Hematopoietic multipotent progenitor cell treated with erythropoietin and hydrocortisone succinate and interleukin-3 and kit ligand, for 17 days (in vitro differentiated cells): ENCODE measurements at regions not wholly inside any gene's neighbourhood (a gene's known extent, or its start where the extent isn't known, plus 50 kb on each side); places are given as distances from the start of the nearest gene placed in this dataset.
"Not testable (repeated sequence)": the region's sequence is repeated elsewhere in the genome, so short reads cannot be mapped to it uniquely, and the experiment has no call there.

Experiments used
- DNase-seq: peaks from one replicate; pipeline ENCODE4 v3.0.0-alpha.2; 2015; ENCODE audit warnings: low spot score

GRCh38 chr11:71182791-71183677, 69.3 kb downstream of the SHANK2 start:
- DNase-seq = no peak

DNA sequence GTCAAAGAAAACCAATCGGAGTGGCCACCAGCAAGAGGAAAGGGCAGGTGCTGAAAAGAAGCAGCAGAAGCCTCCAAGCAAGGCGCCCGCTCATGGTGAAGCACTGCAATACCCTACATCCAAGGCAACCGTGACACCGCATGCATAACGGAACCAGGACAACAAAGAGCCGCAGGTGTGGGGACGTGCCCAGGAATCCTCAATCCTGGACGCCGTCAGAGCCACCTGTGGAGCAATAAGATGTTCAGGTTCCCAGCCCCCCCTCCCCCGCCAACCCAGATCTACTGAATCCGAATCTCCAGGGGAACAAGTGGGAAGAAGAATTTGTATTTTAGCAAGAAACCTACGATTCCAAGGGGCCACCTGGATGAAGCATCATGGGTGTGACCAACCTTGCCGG, 70.8 kb downstream of the SHANK2 start:
- no peak for DNase-seq

DNA sequence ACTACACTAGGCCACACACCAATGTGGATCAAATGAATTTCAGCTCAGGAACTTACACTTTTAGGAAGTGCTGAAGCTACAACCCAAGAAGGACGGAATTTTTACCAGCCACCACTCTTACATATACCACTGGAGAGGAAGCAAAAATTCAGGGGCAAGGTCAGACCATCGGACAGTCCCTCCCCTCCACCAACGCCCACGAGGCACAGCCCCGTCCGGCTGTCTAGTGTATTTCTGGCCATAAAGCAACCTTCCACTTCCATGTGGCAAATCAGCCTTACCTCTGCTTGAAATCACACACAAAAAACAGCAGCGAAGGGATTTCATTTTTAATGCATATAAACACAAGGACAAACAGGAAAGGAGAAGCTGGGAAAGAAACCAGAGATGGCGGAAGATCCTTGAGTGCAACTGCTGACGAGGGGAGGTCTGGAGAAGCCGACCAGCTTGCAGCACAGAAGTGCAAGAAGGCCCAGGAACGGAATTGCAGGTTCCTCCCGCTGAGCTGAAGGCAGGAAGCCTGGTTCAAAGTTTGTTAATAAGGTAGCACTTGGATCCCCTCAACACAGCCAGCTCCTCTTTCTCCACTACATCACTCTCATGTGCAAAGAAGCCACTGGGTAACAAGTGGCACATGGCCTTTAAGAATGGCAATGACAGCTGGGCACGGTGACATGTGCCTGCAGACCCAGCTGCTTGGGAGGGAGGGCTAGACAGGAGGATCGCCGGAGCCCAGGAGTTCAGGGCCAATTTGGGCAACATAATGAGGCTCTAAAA, 71.5 kb downstream of the SHANK2 start:
- DNase-seq = no peak

DNA sequence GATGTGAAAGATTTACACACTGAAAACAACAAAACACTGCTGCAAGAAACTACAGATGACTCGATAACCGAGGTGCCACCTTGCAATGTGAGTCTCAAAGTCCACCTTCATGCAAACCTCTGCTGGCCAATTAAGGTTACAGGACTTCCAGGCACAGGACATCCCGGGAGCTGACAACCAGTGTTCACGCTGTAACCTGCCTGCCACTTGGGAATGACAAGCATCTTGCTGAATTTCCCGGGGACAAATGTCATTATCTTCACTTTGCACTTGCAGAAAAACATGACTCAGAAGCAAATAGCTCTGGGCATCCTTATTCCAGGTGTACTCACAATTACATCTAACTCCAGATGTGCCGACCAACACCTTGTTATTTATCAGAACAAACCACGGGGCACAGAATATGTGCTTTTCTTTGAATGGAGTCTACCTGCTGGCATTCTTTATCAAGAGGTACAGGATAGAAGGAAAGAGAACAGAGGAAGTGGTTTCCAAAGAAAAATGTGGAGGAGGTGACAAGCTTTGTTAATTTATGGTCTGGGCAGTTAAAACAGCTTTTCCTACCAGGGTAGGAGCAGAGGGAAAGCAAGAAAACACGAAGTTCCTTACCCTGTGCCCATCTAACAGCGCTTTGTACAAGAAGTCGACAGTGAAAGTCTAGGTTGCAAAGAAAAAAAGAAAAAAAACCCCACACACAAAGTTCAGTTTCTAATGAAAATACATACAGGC, 72.3 kb downstream of the SHANK2 start:
- DNase-seq = no peak

GRCh38 chr11:71178076-71178475, 74.3 kb downstream of the SHANK2 start:
- DNase-seq = no peak

- no peak for DNase-seq
Measured at GRCh38 chr11:71176812-71177211, 75.6 kb downstream of the SHANK2 start.

DNA sequence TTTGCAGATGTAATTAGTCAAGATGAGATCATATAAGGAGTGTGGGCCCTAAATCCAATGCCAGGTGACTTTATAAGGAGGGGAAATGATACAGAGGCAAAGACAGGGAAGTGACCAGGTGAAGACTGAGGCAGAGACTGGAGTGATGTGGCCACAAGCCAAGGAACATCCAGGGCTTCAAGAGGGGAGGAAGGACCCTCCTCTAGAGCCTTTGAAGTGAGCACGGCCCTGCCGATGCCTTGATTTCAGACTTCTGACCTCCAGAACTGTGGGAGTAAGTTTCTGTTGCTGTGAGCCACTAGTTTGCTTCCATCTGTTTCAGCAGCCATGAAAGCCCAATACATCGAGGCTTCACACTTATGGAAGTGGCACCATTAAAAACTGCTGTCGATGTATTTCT, 78.7 kb downstream of the SHANK2 start:
- DNase-seq = no peak

DNA sequence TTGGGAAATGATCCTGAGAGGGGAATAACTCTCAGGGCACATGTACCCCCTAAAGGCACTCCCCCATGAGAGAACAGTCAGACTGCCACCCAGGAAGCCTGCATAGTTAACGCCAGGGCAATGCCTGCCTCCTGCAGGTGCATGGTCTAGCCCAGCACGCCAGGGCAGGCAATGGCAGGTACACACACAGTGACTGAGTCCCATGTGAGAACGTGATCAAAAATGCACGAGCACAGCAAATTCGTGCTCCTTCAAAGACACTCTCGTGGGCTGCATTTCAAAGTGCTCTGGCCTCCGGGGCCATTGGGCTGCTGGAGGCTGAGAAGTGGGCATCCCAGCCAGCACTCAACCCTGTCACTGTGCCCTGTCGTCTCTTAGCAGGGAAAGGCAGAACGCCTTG, 79.7 kb downstream of the SHANK2 start:
- no peak for DNase-seq

DNA sequence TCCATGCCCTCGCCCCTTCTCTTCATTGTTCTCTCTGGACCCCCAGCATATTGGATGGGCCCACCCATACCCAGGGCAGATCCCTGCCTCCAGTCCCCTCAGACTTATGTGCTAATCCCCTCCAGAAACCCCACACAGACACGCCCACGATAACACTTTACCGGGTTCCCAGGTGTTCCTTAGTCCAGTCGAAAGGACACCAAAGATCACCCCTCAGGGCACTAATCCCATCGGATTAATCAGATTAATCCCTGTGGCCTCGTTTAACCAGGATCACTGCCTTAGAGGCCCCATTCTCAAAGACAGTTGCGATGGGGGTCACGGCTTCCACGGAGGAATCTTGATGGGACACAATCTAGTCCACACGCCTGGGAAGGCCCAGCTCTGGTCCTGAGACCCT, 80.8 kb downstream of the SHANK2 start:
- no peak for DNase-seq

- no peak for DNase-seq
Measured at GRCh38 chr11:71170624-71171423, 81.6 kb downstream of the SHANK2 start.

GRCh38 chr11:71169313-71169712, 83.1 kb downstream of the SHANK2 start:
- DNase-seq = no peak

DNA sequence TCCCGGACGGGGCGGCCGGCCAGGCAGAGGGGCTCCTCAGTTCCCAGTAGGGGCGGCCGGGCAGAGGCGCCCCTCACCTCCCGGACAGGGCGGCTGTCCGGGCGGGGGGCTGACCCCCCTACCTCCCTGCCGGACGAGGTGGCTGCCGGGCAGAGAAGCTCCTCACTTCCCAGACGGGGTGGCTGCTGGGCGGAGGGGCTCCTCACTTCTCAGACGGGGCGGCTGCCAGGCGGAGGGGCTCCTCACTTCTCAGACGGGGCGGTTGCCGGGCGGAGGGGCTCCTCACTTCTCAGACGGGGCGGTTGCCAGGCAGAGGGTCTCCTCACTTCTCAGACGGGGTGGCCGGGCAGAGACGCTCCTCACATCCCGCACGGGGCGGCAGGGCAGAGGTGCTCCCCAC, 84.6 kb downstream of the SHANK2 start:
- DNase-seq = not testable (repeated sequence)

DNA sequence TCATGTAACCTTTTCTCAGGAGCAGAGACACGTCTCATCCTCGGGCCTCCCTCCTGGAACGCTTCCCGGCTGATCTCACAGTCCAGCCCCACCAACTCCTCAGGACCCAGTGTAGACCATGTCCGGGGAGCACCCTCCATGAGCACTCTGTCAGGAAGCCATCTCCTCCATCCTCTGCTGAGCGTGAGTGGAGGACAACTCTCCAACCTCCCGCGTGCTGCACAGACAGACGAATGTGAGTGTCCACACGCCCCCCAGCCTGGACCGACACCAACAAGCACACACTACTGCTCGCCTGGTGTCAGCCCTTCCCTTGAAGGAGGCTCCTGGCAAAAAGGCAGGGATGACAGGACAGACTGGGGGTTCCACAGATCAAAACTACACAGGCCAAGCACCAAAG, 86.6 kb downstream of the SHANK2 start:
- no peak for DNase-seq

DNA sequence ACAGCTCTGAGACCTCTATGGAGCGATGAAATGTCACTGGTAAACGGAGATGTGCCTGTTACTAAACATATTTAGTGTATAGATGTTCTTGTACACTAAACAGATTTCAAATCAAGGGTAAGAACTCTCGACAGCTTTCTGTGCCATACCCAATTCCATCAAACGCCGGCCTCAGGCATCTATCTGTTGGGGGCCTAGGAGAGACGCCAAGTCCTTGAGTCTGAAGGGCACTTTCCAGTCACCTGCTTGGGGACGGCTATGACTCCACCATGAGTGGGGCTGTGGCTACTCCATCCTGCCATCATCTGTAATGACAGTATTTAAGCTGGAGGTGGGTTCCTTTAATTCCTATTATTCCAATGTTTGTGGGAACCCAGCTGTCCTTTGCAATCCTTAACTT, 87.8 kb downstream of the SHANK2 start:
- no peak for DNase-seq

DNA sequence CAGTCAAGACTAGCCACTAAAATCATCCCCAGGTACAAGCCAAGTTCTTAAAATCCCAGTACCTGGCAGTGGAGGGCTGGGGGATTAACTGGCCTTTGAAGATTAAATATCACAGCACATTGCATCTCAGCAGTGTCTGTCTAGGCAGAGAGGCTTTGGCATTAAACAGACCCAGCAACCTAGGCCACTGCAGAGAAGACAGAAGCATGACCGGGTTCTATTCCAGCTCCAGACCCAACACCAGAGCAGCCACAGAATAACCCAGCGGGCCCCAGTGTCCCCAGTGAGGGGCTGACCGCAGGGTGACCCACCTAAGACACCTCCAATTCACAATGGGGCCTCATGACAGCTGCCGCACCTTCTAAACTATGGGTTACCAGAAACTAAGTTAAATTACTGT, 88.2 kb downstream of the SHANK2 start:
- DNase-seq = no peak

GRCh38 chr11:71163371-71163770, 89.0 kb downstream of the SHANK2 start:
- no peak for DNase-seq

- DNase-seq = no peak
Measured at GRCh38 chr11:71158936-71159335, 93.4 kb downstream of the SHANK2 start.

- DNase-seq = not testable (repeated sequence)
Measured at GRCh38 chr11:71157676-71158075, 94.7 kb downstream of the SHANK2 start.

- DNase-seq = no peak
Measured at GRCh38 chr11:71156301-71156700, 96.1 kb downstream of the SHANK2 start.

DNA sequence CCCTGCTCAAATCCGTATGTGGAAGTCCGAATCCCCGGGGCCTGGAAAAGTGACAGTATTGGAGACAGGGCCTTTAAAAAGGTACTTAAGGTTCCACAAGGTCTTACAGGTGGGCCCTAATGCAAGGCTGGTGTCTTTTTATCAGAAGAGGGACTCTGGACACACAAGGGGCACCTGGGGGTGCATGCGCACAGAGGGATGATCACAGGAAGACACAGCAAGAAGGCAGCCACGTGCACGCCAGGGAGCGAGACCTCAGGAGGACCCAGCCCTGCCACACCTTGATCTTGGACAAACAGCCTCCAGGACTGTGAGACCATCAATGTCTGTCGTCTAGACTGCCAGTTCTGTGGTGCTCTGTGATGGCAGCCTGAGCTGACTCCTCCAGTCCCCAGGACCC, 96.5 kb downstream of the SHANK2 start:
- no peak for DNase-seq

- DNase-seq = no peak
Measured at GRCh38 chr11:71154261-71154805, 98.0 kb downstream of the SHANK2 start.

DNA sequence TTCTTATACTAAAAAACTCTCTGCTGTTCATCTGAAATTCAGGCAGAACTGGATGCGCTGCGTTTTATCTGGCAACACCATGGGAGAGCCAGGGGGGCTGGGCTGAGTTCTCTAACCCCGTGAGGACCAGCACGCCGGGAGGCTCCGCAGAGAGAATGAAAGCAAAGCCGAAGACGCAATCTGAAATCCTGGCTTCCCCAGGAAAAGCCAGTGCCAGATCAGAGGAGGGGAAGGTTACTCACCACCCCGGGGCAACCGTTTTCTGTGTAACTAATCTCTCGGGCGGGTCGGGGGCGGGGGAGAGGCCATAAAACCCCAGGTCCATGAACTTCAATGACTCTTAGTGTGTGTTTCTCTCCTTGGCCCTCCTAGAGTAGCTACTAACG, 99.4 kb downstream of the SHANK2 start:
- DNase-seq = no peak
